ENCODE measurements at regions not wholly inside any gene's neighbourhood (a gene's known extent, or its start where the extent isn't known, plus 50 kb on each side); places are given as distances from the start of the nearest gene placed in this dataset.
"Not testable (repeated sequence)": the region's sequence is repeated elsewhere in the genome, so short reads cannot be mapped to it uniquely, and the experiment has no call there.

DNA sequence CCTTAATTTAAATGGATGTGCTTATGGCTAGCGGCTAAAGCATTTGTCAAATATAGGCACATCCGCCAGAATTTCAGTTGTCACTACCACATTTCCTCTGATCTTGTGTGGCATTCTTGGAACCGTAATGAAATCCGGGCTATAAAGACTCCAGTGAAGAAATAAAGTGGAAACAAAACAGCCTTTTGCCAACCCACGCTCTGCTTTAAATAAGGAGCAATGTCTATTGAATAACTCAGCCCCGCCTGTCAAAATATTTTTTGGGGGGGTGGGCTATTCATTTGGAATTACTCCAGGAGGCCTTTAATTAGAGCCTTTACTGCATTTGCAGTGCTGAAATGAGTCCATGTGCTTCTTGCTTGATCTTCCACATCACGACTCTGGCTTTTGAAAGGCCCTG is 179.6 kb upstream of the RPH3A start:
- DNase-seq (ENCODE audit: low spot score) = no peak
- ATAC-seq = no peak

DNA sequence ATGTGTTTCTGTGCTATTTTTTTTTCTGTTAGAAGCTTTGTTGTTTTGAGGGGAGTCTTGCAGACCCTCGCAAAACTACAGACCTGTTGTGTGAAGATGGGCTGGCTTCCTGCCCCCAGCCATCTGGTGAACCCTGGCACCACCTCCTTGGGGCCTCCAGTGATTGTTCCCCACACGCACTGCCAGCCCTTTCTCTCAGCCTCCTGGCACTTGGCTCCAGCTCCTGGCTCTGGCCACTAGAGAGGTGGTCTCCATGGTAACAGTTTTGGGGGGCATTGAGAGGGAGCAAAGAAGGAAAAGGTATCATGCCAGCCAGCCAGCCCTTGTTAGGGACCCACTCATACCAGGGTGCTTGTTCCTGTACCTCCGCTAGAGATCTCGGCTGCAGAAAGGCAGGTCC is 176.4 kb upstream of the RPH3A start:
- ATAC-seq (no peak), DNase-seq (ENCODE audit: low spot score) (no peak)

DNA sequence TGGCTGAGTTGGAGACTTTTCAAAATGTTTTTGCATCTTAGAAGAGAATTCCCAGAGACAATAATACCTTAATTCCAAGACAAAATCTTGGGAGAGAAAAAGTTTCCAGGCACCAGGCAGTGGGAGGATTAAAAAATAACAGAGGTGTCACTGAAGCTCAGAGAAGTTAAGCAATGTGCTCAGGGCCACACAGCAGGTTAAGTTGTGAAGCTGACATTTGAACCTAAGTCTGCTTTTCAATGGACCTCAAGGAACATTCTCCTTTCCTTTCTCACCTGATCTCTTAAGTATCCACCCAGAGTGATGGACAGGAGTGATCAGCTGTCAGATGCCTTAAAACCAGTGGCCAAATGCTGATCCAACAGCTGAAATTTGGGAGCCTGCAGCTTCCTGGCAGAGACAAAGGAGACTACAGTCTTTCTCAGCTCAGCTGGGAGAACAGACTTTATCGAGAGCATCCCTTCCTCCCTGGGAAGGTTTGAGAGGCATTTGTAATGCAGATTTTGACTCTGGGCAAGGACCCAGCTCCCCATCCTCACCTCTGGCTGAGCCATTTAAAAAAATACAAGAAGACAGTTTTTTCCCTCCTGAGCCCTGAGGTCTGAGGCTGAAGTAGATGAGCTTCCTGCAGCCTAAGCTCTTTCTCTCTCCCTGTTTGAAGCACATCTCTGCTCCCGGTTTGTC is 174.9 kb upstream of the RPH3A start:
- DNase-seq (ENCODE audit: low spot score) (no peak), ATAC-seq (no peak)

DNA sequence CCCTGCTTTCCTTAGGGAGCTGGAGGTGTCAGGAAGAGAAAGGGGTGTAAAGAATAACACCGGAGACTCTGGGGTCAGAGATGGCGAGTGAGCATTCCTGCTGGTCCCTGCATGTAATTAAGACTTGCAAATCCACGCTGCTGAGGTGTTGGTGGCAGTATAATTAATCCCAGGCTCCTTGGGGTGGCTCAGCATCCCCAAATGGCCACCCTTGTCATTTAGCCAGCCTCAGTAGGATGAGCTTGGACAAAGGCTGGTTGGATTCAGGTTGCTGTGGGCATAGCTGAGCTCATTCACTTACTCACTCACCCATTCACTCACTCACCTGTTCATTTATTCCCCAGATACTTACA is 174.4 kb upstream of the RPH3A start:
- ATAC-seq (no peak), DNase-seq (ENCODE audit: low spot score) (no peak)

DNA sequence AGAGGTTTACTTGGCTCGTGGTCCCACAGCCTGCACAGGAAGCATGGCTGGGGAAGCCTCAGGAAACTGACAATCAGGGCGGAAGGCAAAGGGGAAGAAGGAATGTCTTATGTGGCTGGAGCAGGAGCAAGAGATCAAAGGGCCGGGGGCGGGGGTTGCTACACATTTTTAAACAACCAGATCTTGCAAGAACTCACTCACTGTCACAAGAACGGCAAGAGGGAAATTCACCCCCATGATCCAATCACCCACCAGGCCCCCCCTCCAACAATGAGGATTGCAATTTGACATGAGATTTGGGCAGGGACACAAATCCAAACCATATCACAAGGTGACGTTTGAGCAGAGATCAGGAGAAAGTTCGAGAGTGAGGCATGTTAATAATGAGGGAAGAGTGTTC is 163.7 kb upstream of the RPH3A start:
- ATAC-seq = no peak
- no peak for DNase-seq (ENCODE audit: low spot score)

DNA sequence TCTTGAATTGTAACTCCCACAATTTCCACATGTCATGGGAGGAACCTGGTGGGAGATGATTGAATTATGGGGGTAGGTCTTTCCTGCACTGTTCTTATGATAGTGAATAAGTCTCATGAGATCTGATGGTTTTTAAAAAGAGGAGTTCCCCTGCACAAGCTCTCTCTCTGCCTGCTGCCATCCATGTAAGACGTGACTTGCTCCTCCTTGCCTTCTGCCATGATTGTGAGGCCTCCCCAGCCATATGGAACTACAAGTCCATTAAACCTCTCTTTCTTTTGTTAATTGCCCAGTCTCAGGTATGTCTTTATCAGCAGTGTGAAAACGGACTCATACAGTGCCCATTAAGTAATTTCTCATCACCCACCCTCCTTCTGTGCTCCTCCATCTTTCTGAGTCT is 159.6 kb upstream of the RPH3A start:
- not testable (repeated sequence) for ATAC-seq; DNase-seq (ENCODE audit: low spot score)

DNA sequence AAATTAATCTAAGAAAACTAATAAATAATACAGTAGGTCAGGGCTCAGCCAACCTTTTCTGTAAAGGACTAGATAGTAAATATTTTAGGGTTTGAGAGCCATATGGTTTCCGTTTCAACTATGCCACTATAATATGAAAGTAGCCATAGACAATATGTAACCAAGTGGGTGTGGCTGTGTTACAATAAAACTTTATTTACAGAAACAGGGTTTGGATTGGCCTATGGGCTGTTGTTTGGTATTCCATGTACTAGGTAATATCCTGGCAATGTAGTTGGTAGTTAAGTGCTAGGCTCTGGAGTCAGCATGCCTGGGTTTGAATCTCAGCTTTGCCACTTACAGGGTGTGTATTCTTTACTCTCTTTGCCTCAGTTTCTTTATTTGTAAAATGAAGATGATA is 156.5 kb upstream of the RPH3A start:
- ATAC-seq = no peak
- DNase-seq (ENCODE audit: low spot score) = no peak

DNA sequence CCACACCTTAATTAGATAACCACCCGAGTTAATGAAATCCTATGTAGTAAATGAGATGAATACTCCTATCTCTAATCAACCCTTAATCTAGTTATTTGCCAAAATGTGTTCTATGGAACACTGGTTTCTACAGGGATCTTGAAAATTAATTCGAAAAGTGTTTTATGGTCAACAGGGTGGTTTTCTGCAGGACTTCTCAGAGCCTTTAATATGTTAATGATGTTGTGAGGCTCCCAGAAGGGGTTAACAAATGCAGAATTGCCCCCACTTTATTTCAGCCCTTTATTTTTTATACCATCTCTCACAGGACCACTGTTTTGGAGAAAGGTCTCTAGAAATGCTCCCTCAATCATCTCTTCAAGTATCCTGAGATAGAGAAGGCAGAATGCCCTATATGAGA is 153.1 kb upstream of the RPH3A start:
- DNase-seq (ENCODE audit: low spot score) (no peak), ATAC-seq (no peak)

DNA sequence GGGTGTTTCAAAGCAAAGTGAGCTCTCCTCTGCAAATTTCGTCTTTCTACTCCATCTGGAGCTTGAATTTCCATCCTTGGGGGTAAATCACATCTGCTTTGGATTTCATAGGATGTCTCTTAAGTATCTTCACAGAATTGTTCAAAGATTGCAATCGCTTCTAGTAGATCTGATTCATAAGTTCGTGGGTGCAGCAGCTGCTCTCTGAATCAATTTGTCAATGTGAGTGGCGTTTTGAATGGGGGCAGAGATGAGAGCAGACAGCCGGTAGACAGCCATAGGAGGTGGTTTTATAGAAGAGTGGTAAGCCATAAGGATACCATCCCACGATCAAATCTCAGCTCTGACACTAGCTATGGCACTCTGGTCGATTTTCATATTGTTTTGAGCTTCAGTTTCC is 146.0 kb upstream of the RPH3A start:
- DNase-seq (ENCODE audit: low spot score) (no peak), ATAC-seq (no peak)

DNA sequence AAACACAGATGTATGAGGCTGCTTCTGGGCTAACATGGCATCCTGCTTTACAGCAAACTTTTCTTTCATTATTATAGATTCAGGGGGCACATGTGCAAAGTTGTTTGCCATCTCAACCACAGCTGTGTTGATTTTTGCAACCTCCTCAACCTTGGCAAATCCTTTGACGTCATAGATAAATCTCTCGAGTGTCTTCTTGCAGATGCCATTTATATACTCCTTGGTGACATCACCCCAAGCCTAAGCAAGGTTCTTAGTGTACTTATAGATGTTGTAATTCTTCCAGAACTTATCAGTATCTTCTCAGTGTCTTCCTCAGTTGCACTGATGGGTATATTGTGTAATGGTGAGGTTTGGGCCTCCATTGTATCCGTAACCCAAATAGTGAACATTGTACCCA is 135.4 kb upstream of the RPH3A start:
- no peak for ATAC-seq
- DNase-seq (ENCODE audit: low spot score) = no peak

DNA sequence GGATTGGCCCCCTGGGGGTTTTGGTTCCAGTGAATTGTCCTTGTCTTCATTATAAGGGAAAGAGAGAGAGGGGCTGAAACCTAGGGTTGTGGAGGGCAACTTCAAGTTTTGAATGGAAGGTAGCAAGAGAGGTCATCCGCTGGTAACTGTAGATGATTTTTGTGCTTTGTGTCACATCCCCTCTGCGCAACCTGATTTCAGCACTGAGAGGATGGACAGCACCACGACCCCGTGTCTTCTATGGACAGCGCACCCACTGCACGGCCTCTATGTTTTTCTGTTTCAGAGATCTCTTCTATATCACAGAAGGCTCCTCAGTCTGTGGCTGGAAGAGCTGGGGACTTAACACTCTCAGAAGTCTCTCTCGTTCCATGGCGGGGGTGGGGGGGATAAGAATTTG is 127.0 kb upstream of the RPH3A start:
- DNase-seq (ENCODE audit: low spot score) (no peak), ATAC-seq (no peak)

DNA sequence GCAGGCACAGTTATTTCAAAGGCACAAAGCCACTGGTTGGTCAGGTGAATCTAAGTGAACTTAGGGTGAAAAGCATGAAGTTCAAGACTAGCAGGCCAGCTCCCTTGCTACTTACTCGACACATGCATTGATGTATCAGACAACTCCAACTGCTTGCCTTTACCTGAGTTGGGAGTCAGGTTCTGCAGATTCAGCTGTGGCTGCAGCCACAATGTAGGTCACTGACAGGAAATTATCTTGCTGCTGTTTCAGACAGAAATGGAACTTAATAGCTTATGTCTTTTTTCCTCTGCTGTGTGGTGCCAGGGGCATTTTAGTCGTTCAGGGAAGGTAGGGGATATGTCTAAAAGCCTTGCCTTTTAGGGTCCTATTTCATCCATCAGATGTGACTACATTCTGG is 125.6 kb upstream of the RPH3A start:
- DNase-seq (ENCODE audit: low spot score) = no peak
- ATAC-seq = no peak

DNA sequence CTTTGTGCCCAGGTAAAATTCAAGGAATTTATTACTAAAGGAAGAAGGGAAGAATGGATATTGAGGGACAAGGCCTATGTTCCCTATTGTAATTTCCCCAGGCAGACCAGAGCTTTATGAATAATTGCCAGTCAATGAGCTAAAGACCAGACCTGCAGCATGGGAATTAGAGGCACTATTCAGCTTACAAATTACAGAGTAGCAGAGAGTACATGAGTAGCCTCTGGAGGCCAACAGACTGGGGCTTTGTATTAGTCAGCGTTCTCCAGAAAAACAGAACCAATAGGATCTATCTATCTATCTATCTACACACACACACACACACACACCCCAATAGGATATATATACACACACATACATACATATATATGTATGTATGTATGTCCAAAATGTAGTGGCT is 120.0 kb upstream of the RPH3A start:
- ATAC-seq (no peak), DNase-seq (ENCODE audit: low spot score) (no peak)

DNA sequence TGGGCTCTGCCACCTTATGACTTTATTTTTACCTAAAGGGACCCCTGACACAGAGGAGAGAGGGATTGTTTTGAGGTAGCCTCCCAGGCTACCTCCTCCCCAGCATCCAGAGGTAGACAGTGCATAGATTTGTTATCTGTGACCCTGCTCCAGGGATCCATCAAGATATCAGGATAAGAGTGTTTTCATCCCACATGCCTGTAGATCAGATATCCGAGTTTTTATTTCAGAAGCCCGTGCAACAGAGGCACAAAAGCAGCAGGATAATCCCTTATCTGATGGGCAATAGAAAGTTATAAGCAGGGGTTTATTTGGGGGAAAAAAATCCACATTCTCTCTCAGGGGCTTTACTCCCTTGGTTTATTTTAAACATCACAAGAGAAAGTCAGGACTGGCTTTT is 117.0 kb upstream of the RPH3A start:
- ATAC-seq = no peak
- DNase-seq (ENCODE audit: low spot score) = no peak

DNA sequence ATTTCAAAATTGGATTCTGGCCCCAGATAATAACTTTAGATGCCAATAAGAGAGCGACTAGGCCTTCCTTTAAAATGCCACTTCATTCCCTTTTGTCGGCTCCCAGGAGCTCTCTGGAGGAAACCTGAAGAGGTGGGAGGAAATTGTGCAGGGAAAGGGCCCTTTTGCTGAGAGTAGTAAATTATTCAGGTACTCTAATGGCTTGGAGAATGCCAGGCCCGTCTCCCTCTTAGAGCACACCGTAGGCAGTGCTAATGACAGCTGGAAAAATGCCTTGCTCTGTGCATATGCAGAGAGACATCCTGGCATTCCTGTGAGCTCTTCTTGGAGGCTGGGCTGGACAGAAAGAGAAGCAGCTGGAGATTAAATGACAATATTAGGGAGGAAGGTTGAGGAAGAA is 115.0 kb upstream of the RPH3A start:
- ATAC-seq = no peak
- DNase-seq (ENCODE audit: low spot score) = no peak

DNA sequence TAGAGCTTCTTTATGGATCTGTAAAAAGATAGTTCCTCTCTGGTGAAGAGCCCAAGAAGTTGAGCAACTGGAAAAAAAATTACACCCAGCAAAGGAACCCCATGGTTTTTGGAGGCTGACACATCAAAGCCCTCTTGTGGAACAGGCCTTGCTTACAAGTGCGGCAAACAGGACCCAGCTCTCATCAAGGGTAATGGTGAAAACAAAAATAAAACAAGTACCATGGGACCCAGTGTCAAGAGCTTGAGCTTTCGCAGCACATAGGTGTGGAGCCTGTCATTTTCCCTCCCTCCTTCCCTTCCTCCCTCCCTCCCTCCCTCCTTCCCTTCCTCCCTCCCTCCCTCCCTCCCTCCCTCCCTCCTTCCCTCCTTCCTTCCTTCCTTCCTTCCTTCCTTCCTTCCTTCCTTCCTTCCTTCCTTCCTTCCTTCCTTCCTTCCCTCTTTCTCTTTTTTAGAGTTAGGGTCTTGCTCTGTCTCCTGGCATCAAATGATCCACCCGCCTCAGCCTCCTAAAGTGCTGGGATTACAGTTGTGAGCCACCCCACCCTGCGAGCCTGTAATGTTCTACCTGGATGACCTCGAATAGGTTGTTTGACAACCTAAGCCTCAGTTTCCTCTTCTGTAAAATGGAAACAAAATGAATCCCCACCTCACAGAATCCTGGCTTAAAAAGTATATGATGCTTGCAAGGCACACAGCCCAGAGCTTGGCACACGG is 114.3 kb upstream of the RPH3A start:
- DNase-seq (ENCODE audit: low spot score) (no peak), ATAC-seq (no peak)

DNA sequence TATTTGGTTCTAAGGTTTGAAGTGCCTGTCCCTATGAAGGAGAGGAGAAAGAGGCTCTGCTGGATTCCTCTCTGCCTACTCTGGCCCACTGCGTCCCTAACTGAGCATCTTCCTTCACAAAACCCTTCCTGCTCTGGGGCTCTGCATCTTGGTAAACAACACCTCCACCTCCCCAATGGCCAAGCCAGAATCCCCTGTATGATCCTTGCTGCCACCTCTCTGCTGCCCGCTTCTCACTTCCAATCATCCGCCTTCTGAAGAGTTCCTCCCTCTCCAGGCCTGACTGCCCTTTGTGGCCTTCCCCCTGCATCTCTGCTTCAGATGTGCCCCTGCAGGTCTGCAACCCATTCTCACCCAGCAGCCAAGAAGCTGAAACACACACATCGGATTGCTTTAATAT is 110.6 kb upstream of the RPH3A start:
- ATAC-seq (no peak), DNase-seq (ENCODE audit: low spot score) (no peak)

DNA sequence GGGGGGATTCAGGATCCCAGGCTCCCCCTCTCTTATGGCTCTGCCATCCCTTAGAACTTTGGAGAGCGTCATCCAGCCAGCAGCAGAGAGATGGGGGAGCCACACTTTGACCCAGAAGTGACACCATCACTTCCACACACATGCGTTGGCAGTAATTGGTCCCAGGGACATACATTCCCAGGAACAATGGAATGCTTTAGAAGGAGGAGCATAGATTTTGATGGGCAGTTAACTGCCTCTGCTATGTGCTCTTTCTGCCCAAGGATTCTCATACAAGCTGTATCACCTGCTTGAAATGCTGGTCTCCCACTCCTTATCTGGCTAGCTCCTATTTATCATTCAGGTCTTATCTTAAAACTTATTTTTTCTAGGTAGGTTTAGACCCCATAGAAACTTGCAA is 109.0 kb upstream of the RPH3A start:
- DNase-seq (ENCODE audit: low spot score) (no peak), ATAC-seq (no peak)

DNA sequence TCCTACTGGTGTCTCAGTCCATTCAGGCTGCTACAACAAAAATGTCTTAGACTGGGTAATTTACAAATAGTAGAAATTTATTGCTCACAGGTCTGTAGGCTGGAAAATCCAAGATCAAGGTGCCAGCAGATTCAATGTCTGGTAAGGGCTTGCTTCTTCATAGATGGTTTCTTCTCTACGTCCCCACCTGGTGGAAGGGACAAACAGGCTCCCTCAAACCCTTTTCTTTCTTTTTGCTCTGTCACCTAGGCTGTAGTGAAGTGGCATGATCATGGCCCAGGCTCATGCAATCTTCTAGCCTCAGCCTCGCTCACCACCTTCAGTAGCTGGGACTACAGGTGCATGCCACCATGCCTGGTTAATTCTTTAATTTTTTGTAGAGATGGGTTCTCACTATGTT is 106.8 kb upstream of the RPH3A start:
- ATAC-seq (no peak), DNase-seq (ENCODE audit: low spot score) (no peak)

DNA sequence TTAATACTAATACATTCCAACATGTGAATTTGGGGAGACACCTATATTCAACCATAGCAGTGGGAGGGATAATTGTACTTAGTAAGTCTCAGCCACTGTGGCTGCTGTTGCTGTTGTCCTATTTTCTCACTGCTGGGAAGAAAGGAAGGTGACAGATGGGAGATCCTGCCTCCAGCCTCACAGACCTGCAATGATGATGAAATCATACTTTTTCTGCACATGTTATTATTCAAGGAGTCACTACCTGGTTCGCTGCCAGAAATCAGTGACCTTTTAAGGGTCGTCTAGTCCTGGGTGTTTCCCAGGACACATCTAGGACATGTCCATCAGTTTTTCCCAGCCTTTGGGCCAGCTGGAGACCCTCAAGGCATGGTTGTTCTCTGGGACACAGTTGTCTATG is 106.2 kb upstream of the RPH3A start:
- DNase-seq (ENCODE audit: low spot score) = no peak
- no peak for ATAC-seq

DNA sequence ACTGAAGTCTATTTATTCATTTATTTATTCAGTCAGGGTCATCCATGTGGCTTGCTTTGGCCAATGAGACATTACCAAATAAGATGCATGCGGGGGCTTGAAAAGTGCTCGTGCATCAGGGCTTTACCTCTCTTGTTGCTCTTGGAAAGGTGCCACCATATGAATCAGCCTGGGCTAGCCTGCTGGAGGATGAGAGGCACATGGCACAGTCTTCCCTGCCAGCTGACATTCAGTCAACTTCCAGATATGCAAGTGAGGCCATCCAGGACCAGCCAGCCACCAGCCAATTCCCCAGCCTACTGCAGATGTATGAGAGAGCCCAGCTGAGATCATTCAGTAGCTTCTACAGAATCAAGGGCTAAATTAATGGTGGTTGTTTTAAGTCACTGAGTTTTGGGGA is 105.2 kb upstream of the RPH3A start:
- no peak for ATAC-seq

DNA sequence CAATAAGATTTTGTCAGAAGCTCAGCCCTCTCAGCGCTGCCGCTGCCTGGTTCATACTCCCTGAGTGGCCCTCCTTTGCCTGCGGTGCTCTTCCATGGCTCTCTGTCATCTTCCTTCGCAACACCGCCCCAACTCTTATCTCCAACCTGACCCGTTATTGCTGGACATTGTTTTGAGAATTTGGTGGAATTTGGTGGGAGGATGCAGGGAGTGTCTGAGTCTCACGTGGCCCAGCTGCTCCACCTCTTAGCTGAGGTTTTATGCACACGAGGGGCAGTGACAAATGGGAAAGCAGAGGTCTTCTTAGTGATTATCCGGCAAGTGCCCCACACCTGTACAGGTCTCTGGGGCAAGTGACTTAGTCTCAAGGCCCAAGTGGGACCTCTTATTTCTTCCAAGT is 97.5 kb upstream of the RPH3A start:
- DNase-seq (ENCODE audit: low spot score) (no peak), ATAC-seq (no peak)

More for the DNA sequence above, 105.2 kb upstream of the RPH3A start:
- DNase-seq (ENCODE audit: low spot score) = no peak

DNA sequence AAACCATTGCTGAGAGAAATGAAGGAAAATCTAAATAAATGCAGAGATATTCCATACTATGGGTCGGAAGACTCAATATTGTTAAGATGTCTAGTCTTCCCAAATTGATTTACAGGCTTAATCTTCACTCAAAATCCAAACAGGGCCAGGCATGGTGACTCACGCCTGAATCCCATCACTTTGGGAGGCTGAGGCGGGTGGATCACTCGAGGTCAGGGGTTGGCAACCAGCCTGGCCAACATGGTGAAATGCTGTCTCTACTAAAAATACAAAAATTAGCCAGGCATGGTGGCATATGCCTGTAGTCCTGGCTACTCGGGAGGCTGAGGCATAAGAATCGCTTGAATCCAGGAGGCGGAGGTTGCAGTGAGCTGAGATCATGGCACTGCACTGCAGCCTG is 94.1 kb upstream of the RPH3A start:
- not testable (repeated sequence) for DNase-seq (ENCODE audit: low spot score); ATAC-seq

Measured in left lobe of liver (tissue), 2 donors.